HG03025 (cell line): ENCODE measurements at regions not wholly inside any gene's neighbourhood (a gene's known extent, or its start where the extent isn't known, plus 50 kb on each side); places are given as distances from the start of the nearest gene placed in this dataset.
"Not testable (repeated sequence)": the region's sequence is repeated elsewhere in the genome, so short reads cannot be mapped to it uniquely, and the experiment has no call there.

Experiments
- ATAC-seq: cut with Tn5 transposase; IDR thresholded peaks from one replicate; pipeline ENCODE4 v1.9.1; 2021; ENCODE audit warnings: mild to moderate bottlenecking, moderate library complexity; ENCODE audit not compliant: unreplicated experiment, low FRiP score

DNA sequence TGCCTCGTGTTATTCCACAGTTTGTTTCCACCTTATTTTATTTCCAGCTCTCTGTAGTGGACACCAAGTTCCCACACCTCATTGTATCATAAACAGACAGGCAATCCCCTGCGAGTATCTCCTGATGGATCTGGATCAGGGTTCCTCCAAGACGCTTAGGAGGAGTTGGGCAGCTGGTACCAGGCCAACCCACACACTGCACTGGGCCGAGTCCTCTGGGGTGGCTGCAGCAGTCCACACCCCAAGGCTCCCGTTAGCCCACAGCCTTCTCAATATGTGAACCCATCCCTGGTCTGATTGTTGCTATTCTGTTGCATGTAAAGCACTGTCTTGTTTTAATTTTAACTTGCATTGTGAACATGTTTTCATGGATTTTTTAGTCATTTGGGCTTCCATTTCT, 178.8 kb upstream of the RAB6C start:
- ATAC-seq = no peak

DNA sequence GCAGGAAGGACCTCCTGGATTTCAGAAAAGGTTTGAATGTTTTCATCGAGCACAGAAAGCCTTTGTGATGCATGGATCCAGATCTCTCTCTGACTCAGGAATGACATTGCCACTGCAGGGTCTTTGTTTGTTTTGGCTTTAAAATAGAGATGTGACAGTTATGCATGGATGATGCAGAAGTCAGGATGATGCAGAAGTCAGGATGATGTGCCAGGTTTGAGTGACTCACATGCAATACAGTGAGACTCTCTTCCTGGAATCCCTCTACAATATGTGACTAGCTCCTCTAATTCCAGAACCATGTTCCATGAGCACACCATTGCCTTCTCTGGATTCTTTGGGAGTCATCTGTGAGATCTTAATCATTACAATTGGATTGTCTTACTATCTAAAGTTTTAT, 177.9 kb upstream of the RAB6C start:
- no peak for ATAC-seq

DNA sequence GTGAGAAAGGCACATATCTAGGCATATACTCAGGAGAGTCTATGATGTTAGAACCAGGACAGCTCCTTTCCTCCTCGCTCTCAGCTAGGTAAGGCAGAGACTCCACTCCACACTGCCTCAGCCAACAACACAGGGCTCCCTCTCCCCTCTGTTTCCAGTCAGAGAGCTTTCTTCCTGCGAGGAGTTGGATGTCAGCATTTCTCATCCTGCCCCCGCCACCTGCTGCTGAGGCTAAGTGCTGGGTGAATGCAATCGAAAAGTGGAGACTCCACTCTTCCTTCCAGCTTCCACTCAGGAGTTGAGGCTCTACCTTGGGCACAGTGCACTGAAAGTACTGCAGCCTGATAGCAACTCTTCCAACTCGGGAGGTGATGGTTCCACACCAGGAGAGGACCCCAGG, 177.2 kb upstream of the RAB6C start:
- ATAC-seq = no peak

DNA sequence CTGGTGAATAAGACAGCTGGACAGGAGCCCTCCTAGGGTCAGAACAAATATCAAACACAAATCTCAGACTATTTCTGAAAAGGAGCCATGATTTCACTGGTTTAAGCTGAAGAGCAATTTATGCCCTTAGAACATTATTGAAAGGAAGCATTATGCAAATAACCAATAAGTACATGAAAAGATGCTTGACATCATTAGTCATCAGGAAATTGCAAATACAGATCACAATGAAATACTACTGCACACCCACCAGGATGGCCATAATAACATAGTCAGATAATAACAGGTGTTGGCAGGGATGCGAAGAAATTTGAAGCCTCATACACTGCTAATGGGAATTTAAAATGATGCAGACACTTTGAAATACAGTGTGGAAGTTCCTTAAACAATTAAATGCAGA, 176.4 kb upstream of the RAB6C start:
- no peak for ATAC-seq

DNA sequence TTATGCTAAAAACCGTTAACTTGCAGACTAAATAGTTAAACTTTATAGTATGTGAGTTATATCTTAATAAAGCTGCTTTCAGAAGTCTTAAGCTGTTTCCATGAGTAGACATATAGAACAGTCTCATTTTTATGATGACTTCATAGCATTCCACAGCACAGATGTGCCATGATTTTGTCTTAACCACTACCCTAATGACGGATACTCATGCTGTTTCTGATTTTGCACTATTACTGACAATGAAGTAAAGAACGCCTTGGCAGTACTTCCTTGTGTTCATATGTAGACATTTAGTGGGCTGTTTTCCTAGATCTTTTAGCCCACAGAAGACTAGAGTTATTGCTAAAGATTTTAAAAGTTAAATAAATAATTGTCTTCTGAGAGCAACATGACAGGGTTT, 175.6 kb upstream of the RAB6C start:
- ATAC-seq = no peak

DNA sequence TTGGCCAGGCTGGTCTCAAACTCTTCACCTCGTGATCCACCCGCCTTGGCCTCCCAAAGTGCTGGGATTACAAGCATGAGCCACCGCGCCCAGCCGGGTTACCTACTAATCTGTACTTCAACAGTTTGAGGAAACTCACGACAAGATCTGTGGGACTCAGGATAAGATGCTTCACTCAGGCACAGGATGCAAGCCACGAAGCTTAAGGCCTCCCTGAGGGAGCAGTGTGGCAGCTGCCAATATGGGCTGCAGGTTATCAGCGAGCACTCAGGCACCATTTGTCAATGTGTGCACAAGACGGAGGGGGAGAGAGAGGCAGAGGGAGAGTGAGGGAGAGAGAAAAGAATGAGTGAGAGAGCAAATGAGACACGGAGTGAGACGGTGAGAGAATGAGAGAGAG, 173.6 kb upstream of the RAB6C start:
- ATAC-seq = no peak

DNA sequence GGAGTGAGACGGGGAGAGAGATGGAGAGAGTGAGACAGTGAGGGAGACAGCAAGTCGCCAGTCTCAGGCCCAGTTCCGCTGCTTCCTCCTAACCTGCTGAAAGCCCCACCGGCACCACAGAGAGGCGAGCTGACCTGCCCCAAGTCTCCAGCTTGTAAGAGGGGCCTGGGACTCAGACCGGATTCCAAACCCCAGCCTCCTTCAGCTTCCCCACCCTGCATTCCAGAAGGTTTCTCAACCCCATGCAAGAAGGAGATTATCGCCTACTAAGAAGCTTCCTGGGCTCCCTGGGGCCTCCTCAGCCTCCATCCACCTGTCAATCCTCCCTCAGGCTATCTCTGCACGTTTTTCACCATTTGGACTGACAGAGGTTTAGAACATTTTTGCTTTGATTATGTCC, 173.1 kb upstream of the RAB6C start:
- no peak for ATAC-seq

DNA sequence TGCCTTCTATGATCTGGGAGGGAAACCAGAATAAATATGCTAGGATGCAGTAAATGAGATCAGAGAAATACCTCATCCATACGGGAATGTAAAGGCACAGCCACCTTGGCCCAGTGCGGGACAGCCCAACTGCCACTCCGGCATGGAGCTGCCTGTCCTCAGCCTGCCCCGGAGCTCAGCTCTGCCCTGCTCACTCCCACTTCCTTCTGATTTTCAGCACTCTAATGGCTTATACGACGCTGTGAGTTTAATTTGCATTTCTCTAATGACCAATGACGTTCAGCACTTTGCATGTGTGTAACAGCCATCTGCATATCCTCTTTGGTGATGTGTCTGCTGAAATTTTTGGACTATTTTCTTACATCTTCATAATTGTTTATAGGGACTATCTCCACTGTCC, 172.5 kb upstream of the RAB6C start:
- no peak for ATAC-seq

DNA sequence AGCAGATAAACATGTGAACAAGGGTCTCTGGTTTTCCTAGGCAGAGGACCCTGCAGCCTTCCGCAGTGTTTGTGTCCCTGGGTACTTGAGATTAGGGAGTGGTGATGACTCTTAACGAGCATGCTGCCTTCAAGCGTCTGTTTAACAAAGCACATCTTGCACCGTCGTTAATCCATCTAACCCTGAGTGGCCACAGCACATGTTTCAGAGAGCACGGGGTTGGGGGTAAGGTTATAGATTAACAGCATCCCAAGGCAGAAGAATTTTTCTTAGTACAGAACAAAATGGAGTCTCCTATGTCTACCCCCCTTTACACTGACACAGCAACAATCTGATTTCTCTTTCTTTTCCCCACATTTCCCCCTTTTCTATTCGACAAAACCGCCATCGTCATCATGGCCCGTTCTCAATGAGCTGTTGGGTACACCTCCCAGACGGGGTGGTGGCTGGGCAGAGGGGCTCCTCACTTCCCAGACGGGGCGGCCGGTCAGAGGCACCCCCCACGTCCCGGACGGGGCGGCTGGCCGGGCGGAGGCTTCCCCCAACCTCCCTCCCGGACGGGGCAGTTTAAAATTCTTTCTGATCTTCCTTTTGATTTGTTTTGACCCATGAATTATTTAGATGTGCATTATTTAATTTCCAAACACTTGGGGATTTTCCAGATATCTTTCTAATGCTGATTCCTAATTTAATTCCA, 171.7 kb upstream of the RAB6C start:
- not testable (repeated sequence) for ATAC-seq

DNA sequence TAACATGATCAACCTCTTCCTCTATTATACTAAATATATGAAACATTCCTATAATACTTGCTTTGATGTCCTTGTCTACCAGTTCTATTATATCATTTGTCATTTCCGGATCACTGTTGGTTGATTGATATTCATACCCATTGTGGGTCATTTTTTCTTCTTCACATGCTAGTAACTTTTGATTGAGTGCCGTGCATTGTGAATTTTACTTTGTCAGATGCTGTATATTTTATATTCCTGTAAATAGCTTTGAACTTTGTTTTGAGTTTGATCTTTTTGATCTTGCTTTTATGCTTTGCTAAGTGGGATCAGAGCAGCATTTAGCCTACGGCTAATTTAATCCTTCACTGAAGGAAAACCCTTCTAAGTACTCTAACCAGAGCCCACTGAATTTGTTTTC, 168.9 kb upstream of the RAB6C start:
- no peak for ATAC-seq

DNA sequence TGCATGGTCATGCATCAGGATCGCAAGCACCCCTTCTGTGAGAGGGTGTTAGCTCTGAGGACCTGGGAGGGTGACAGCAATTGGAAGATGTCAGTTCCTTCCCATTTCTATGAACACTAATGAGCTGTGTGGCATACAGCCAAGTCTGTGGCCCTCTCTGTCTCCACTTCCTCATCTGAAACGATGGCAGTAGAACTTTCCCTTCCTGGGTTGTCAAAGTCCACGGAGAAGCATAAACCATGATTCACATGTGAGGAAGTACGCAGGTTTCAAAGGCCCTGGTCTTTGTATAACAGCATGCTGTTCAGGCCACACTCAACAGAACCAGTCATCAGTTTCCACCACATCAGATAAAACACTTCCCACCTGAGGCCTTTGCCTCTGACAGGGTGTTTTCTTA, 167.4 kb upstream of the RAB6C start:
- ATAC-seq = no peak

DNA sequence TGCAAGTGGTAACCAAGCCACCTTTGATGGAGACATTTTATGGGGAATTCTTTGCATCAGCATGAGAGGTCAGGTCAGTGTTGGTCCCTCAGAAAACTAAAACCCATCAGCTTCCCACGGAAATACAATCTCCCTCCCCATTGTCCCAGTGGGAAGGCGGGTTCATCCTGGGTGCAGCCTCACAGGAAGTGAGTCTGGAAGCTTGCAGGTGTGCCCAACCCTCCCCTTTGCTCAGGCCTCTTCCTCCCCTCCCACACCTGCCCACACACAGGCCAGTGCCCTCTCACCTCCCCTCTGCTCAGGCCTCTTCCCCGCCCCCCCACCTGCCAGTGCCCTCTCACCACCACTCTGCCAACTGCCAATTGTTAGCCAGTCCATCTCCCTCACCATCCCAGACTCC, 166.8 kb upstream of the RAB6C start:
- ATAC-seq = no peak

DNA sequence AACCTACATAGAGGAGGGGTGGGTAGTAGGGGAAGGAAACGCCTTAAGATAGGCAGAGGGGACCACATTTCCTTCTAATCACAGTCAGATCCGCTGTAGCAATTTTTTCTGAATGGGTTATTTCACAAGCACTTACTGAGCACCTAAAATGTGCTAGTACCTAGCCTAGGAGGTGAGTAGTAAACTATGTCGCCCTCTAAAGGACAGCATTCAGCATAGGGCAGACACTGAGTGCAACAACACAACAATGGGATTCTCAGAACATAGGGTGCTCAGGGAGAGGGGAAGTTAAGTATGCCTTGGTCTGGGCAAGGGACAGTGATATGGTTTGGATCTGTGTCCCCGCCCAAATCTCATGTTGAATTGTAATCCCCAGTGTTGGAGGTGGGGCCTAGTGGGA, 166.1 kb upstream of the RAB6C start:
- no peak for ATAC-seq

DNA sequence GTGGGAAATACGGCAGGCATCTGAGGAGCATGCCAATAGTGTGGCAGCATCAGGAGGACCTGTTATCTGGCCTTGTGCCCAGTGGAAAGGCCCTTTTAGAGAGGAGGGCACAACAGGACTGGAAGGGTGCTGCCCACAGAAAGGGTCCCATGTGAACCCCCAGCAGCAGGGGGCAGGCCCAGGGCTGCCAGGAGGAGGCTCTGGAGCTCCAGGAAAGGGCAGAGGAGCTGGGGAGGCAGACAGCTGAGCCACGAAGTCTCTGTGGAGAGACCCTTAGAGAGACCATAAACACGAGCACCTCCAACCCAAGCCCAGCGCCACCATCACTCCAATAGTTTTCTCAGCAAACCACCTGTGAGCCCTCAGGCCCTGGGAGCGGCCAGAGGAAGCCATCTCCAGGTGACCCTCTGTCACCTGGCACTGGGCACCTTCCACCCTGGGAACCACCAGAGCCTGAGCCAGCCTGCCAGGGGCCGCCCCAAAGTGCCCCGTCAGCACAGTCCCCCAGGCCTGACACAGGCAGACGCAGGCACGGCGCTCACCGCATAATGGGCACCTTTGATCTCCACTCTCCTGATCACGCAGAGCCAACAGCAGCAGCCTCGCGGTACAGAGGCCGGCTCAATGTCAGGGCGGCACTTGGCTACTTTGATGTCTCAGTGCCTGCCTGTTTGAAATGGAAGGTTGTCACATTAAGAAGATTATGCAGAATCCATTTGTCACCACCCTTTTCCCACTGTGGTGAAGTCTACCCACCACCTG, 162.5 kb upstream of the RAB6C start:
- ATAC-seq = no peak

DNA sequence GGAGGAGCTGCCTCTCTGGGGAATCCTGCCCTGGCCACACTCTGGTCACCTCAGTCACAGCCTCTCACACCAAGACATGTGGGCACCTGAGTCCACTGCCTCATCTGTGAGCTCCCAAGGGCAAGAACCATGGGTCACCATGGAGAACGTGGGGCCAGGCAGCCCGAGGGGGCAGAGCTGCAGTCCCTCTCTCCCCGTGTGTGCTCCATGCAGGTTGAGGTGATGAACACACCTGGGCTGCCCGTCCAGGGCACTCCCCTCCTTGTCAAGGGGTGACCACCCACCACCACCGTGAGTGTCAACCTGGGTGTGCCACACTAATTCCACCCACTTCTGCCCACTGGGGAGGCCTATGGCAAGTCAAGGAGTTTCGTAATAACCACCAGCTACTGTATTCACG, 159.6 kb upstream of the RAB6C start:
- no peak for ATAC-seq

DNA sequence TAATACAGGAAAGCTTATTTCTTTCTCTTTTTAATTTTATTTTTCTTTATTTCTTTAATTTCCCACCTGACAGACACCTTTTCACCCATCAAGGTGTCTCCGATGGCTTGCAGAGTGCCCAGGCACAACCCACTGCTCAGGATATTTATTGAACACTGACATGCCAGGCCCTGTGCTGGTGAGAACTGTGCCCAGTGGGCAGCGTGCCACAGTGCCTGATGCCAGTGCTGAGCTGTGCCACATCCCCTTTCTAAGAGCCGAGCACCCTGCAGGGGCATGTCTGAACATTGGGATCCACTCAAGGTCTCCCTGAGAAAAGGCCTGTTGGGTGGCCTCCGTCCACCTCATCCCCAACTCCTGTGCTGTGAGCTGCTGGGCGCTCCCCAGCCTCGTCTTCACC, 158.6 kb upstream of the RAB6C start:
- no peak for ATAC-seq

DNA sequence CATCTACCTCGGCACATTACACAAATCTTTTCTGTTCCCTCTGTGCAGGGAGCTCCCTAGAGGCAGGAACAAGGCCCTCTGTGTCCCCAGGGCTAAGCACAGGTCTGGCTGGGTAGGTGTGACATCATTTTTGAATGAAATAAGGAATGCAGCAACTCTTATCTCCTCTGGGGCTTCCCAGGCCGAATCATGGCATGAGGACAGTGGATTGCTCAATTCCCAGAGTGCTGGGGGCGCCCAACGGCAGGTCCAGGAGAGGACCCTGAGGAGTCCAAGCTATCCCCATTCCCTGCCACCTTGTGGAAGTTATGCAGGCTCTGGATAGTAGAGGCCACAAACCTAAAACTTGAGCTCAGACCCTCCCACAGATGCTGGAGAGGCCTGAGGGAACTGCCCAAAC, 158.0 kb upstream of the RAB6C start:
- ATAC-seq = no peak

DNA sequence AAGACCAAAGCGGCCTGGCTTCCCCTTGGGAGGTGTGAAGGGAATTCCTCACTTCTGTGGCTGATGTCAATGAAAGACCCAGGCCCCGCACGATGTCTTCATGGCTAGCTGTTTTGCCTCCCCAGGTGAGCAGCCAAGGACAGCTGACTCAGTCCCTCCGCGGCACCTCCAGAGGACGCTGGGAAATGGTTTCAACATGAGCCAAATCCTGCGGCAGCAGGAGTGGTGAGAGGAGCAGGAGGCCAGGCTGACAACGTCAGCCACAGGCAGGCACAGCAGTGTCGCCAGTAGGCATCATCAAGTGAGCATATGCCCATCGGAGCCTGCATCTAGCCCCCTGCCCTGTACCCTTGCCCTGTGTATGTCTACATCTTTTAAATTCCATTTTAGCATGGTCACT, 156.4 kb upstream of the RAB6C start:
- ATAC-seq = no peak

DNA sequence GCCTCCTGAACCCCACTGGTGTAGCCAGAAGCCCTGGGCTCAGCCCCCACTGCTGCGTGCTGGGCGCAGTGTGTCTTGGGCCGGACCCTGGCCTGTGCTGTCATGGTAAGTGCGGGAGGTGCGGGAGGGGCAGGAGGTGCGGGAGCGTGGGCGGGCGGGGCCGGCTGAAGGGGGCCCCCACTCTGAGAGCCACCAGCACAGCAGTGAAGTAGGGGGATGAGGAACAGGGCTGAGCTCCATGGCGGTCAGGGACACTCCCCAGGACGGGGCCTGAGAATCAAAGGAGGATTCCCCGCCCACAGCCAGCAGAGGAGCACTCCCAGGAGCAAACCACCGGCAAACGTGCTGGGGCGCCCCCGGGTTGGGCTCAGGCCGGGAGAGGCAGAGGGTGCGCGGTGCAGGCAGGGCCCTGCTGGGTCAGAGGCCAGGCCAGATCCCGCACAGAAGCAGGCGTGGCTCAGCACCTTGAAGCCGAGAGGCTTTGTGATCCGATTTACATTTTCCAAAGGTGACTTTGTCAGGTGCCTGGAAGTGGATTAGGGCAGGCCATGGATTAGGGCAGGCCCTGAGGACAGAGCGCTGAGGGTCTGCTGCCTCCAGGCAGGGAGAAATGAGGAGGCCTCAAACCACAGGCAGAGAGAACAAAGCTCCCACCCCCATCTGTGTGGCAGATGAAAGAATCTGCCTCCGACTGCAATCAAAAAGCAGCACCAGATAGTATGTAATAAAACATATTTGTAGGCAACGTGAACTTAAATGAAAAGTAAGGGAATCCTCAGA, 152.0 kb upstream of the RAB6C start:
- no peak for ATAC-seq

DNA sequence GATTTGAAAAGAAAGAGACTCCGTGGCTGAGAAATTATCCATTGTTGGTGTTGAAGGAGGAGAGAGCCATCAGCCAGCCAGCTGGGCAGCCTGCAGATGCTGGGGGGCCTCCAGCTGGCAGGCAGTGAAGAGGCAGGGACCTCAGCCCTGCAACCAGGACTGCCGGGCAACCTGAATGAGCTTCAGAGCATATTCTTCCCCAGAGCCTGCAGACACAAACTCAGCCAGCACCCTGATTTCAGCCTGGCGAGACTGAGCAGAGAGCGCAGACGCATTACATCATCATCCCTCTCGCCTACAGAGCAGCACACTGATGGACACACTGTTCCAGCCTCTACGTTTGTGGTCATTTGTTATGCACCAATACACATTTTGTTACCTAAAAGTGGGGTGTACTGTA, 150.7 kb upstream of the RAB6C start:
- ATAC-seq = no peak

DNA sequence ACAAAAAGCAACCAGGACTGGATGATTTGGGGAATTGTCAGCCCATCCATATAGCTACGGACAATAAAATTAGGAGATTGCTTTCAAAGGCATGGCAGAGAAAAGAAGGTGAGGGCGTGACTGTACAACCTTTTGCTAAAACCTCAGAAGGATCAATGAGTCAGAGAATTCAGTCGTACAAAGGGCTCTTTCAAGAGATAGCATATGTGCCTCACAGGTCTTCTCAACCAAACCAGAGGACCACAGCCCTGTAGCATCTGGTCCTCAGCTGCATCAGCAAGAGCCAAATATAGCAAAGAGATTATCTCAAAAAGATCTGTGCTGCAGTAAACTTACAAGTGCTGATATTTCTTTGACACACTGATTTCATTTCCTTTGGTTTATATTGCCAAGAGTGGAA, 149.9 kb upstream of the RAB6C start:
- no peak for ATAC-seq

DNA sequence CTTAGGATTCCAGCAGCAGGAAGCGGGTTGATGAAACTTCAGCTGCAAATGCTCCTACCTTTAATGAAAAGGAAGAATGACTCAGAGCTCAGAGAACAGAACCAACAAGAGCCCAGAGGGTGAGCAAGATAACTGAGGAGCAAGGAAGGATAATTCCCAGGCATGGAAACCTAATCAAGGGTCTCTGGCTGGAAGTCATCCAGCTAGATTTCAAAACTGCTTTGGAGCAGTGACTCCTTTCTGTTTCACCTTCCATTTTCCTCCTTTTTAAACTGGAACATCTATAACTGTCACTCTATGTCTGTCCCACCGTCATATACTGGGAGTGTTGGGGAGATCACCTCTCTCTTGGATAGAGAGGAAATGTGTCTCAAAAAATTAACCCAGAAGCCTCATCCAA, 148.4 kb upstream of the RAB6C start:
- no peak for ATAC-seq
